ENCODE measurements at regions not wholly inside any gene's neighbourhood (a gene's known extent, or its start where the extent isn't known, plus 50 kb on each side); places are given as distances from the start of the nearest gene placed in this dataset.

DNA sequence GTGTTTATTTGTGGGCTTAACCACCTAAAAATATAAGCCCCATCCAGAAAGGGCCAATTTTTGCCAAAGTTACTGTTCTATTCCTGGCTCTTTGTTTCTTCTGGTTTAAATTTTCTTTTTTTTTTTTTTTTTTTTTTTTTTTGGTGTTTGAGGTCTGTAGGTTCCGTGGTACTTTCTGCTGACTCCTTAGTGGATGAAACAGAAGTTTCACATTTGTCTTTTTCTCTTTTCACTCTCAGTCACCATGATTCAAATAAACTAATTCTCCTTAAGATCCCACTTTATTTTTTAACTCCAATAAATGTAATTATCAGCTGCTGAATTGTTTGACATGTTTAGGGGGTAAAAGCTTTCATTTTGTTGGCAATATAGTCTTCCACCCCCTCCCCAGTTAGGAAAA lies 322.3 kb downstream of the CHRM3 start:
- no peak for TF ChIP-seq POLR2AphosphoS5 (IDR thresholded peaks at IDR 0.05; ENCODE audit: borderline replicate concordance, low read depth, low read length)
- TF ChIP-seq EZH2 (IDR thresholded peaks at IDR 0.05), result no peak

Data from SK-N-MC (cell line).